NT2/D1 (cell line): ENCODE measurements at regions not wholly inside any gene's neighbourhood (a gene's known extent, or its start where the extent isn't known, plus 50 kb on each side); places are given as distances from the start of the nearest gene placed in this dataset.

Experiments used
- SUZ12 ChIP-seq: IDR thresholded peaks from 2 replicates; pipeline ENCODE4 v1.6.1; 2011; ENCODE audit not compliant: insufficient read length, insufficient read depth; ENCODE audit errors: extremely low read depth
- ZNF274 ChIP-seq: IDR thresholded peaks from 2 replicates; pipeline ENCODE4 v1.6.1; 2011; ENCODE audit warnings: mild to moderate bottlenecking, low read depth, low read length

- no peak for TF ChIP-seq ZNF274
- no peak for TF ChIP-seq SUZ12
Measured at GRCh38 chr14:84037593-84037992, 1492.4 kb upstream of the FLRT2 start.
